Skeletal muscle tissue (tissue), 3 donors: ENCODE measurements at regions not wholly inside any gene's neighbourhood (a gene's known extent, or its start where the extent isn't known, plus 50 kb on each side); places are given as distances from the start of the nearest gene placed in this dataset.
A peak's percentile ranks its signal among the peaks of the same experiment; 100 is the strongest.

Source experiments
- H3K27ac ChIP-seq: one replicate; pipeline ENCODE4 v1.7.0; 2013; ENCODE audit warnings: mild to moderate bottlenecking, low read depth, low read length, inconsistent platforms
- H3K27me3 ChIP-seq, 3 donors: one replicate each; pipeline ENCODE4 v1.7.0; 2013; ENCODE audit warnings: low read length in 3 of 3; ENCODE audit not compliant: control insufficient read depth in 3 of 3, insufficient read depth in 3 of 3
- H3K36me3 ChIP-seq, 3 donors: one replicate each; pipeline ENCODE4 v1.7.0; 2013; ENCODE audit warnings: low read length in 3 of 3; ENCODE audit not compliant: control insufficient read depth in 3 of 3, insufficient read depth in 3 of 3
- H3K4me1 ChIP-seq, 3 donors: one replicate each; pipeline ENCODE4 v1.7.0; 2013; ENCODE audit warnings: low read length in 3 of 3, mild to moderate bottlenecking in 3 of 3; ENCODE audit not compliant: control insufficient read depth in 3 of 3, insufficient read depth in 3 of 3
- H3K4me3 ChIP-seq, 3 donors: one replicate each; pipeline ENCODE4 v1.7.0; 2013; ENCODE audit warnings: low read length in 3 of 3
- H3K9ac ChIP-seq, 3 donors: one replicate each; pipeline ENCODE4 v1.7.0; 2013; ENCODE audit warnings: low read length in 3 of 3, mild to moderate bottlenecking in 3 of 3, moderate library complexity in 2 of 3, low read depth in 1 of 3
- H3K9me3 ChIP-seq, 3 donors: one replicate each; pipeline ENCODE4 v1.7.0; 2013; ENCODE audit warnings: low read length in 3 of 3; ENCODE audit not compliant: control insufficient read depth in 3 of 3
- donor health status: Osteomylitis.

GRCh38 chr1:59083946-59084865 lies 212.7 kb upstream of the FGGY start:
- peak overlapping the region; percentile 61 for H3K27ac ChIP-seq
- peaks cover 0 to 13% (median 8%) of the 10 kb centered on the region in 3 donors for H3K4me1 ChIP-seq
- H3K27me3 ChIP-seq, result no peaks in the 10 kb centered on the region
- no peak overlapping the region for H3K4me3 ChIP-seq
- no peaks in the 10 kb centered on the region for H3K36me3 ChIP-seq
- no peaks in the 10 kb centered on the region for H3K9me3 ChIP-seq
- no peak overlapping the region for H3K9ac ChIP-seq

- Histone ChIP-seq H3K36me3 (no peaks in the 10 kb centered on the region), H3K4me3 (no peak overlapping the region), H3K27ac (no peak overlapping the region), H3K4me1 (peaks cover 0 to 8% (median 8%) of the 10 kb centered on the region in 3 donors), H3K27me3 (no peaks in the 10 kb centered on the region), H3K9ac (no peak overlapping the region), H3K9me3 (no peaks in the 10 kb centered on the region)
Measured at GRCh38 chr1:59085101-59085500, 211.8 kb upstream of the FGGY start.

GRCh38 chr1:59089036-59089798 lies 207.7 kb upstream of the FGGY start:
- Histone ChIP-seq H3K36me3 (no peaks in the 10 kb centered on the region), H3K4me1 (peaks cover 0 to 4% (median 3%) of the 10 kb centered on the region in 3 donors), H3K27ac (no peak overlapping the region), H3K27me3 (no peaks in the 10 kb centered on the region), H3K9ac (no peak overlapping the region), H3K9me3 (no peaks in the 10 kb centered on the region), H3K4me3 (no peak overlapping the region)

- no peaks in the 10 kb centered on the region for H3K27me3 ChIP-seq
Measured at GRCh38 chr1:59089922-59090457, 206.9 kb upstream of the FGGY start.

GRCh38 chr1:59092126-59092525 lies 204.8 kb upstream of the FGGY start:
- Histone ChIP-seq H3K4me3 (no peak overlapping the region), H3K4me1 (no peaks in the 10 kb centered on the region), H3K9me3 (no peaks in the 10 kb centered on the region), H3K27me3 (no peaks in the 10 kb centered on the region), H3K36me3 (no peaks in the 10 kb centered on the region), H3K9ac (no peak overlapping the region), H3K27ac (no peak overlapping the region)

More at GRCh38 chr1:59089922-59090457, 206.9 kb upstream of the FGGY start:
- no peaks in the 10 kb centered on the region for H3K4me1 ChIP-seq
- H3K9me3 ChIP-seq, result no peaks in the 10 kb centered on the region
- no peak overlapping the region for H3K4me3 ChIP-seq
- no peak overlapping the region for H3K27ac ChIP-seq
- no peak overlapping the region for H3K9ac ChIP-seq
- H3K36me3 ChIP-seq, result no peaks in the 10 kb centered on the region

- Histone ChIP-seq H3K27ac (no peak overlapping the region), H3K36me3 (no peaks in the 10 kb centered on the region), H3K27me3 (no peaks in the 10 kb centered on the region), H3K9ac (no peak overlapping the region), H3K4me1 (peaks cover 0 to 2% (median 0%) of the 10 kb centered on the region in 3 donors), H3K9me3 (no peaks in the 10 kb centered on the region), H3K4me3 (no peak overlapping the region)
Measured at GRCh38 chr1:59094001-59094400, 202.9 kb upstream of the FGGY start.

GRCh38 chr1:59096501-59096900 lies 200.4 kb upstream of the FGGY start:
- Histone ChIP-seq H3K4me1 (peaks cover 0 to 4% (median 2%) of the 10 kb centered on the region in 3 donors), H3K36me3 (no peaks in the 10 kb centered on the region), H3K9me3 (no peaks in the 10 kb centered on the region), H3K27me3 (no peaks in the 10 kb centered on the region), H3K4me3 (no peak overlapping the region), H3K9ac (no peak overlapping the region), H3K27ac (no peak overlapping the region)

- no peaks in the 10 kb centered on the region for H3K36me3 ChIP-seq
- H3K4me3 ChIP-seq, result no peak overlapping the region
- H3K27me3 ChIP-seq, result no peaks in the 10 kb centered on the region
- peaks cover 0 to 4% (median 2%) of the 10 kb centered on the region in 3 donors for H3K4me1 ChIP-seq
- H3K27ac ChIP-seq, result no peak overlapping the region
- H3K9me3 ChIP-seq, result no peaks in the 10 kb centered on the region
- no peak overlapping the region for H3K9ac ChIP-seq
Measured at GRCh38 chr1:59098655-59099054, 198.2 kb upstream of the FGGY start.

- H3K9me3 ChIP-seq, result no peaks in the 10 kb centered on the region
- no peak overlapping the region for H3K9ac ChIP-seq
- H3K4me1 ChIP-seq, result peaks cover 0 to 4% (median 2%) of the 10 kb centered on the region in 3 donors
- H3K27me3 ChIP-seq, result no peaks in the 10 kb centered on the region
- H3K4me3 ChIP-seq, result no peak overlapping the region
- no peak overlapping the region for H3K27ac ChIP-seq
- no peaks in the 10 kb centered on the region for H3K36me3 ChIP-seq
Measured at GRCh38 chr1:59100708-59101374, 196.1 kb upstream of the FGGY start.
